ENCODE measurements at regions not wholly inside any gene's neighbourhood (a gene's known extent, or its start where the extent isn't known, plus 50 kb on each side); places are given as distances from the start of the nearest gene placed in this dataset.

DNA sequence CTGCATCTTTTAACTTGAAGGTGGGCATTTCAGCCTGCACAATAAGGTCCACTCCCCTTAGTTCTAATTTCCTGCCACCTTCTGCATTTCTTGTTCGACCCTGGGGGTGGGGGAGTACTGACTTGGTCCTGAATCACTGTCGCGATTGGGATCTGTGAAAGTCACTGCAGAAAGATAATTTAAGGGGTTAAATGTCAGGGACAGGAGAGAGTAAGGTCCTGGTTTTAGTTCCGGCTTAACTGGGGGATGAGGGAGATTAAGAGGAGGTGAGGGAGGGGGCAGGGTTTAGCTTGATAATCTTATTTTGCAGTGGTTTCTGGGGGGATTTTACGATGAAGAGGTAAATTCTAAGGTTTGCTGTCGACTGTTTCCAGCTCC, 128.1 kb downstream of the MRPS6 start:
- H3K27ac ChIP-seq, result peak overlapping the region; percentile 64 to 79 (median 66)
- H3K4me1 ChIP-seq, result peaks cover 6 to 52% (median 15%) of the 10 kb centered on the region in 4 donors
- peak overlapping the region in 3 of 4 donors; percentile 18 to 53 (median 36) for H3K4me3 ChIP-seq
- no peaks in the 10 kb centered on the region for H3K9me3 ChIP-seq
- TF ChIP-seq EP300 (IDR thresholded peaks at IDR 0.05; ENCODE audit: low read depth) (no peak), POLR2A (IDR thresholded peaks at IDR 0.05) (no peak), POLR2AphosphoS5 (IDR thresholded peaks at IDR 0.05) (no peak)
- TF ChIP-seq, protein P1, sequence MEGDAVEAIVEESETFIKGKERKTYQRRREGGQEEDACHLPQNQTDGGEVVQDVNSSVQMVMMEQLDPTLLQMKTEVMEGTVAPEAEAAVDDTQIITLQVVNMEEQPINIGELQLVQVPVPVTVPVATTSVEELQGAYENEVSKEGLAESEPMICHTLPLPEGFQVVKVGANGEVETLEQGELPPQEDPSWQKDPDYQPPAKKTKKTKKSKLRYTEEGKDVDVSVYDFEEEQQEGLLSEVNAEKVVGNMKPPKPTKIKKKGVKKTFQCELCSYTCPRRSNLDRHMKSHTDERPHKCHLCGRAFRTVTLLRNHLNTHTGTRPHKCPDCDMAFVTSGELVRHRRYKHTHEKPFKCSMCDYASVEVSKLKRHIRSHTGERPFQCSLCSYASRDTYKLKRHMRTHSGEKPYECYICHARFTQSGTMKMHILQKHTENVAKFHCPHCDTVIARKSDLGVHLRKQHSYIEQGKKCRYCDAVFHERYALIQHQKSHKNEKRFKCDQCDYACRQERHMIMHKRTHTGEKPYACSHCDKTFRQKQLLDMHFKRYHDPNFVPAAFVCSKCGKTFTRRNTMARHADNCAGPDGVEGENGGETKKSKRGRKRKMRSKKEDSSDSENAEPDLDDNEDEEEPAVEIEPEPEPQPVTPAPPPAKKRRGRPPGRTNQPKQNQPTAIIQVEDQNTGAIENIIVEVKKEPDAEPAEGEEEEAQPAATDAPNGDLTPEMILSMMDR (IDR thresholded peaks at IDR 0.05), result no peak
- in situ Hi-C loops (cut with MboI; ENCODE audit: low pct_ligation_motif_present in 1 of 4, low pct_unique_long_range_greater_than_20kb in 1 of 4, low sequenced_read_pairs in 3 of 4) (loop anchor here in 2 of 4 donors (10.0 to 25.0 kb wide), 2 partner anchors 264 to 277 kb away; no protein-coding TSS in a partner anchor), intact Hi-C loops (cut with DNase I; ENCODE audit: low total_unique reads) (loop anchor here (5.0 kb wide), 3 partner anchors 69 to 259 kb away; no protein-coding TSS in a partner anchor)
- no peak for DNase-seq
- H3K27me3 ChIP-seq, result no peaks in the 10 kb centered on the region
- 18% methylated on average over 6 of the region's 6 CpGs; no CpG with 5 or more reads in 1 of the 2 donors for WGBS, 2 donors (ENCODE audit: low coverage in 1 of 2)
- no peaks in the 10 kb centered on the region for H3K36me3 ChIP-seq

DNA sequence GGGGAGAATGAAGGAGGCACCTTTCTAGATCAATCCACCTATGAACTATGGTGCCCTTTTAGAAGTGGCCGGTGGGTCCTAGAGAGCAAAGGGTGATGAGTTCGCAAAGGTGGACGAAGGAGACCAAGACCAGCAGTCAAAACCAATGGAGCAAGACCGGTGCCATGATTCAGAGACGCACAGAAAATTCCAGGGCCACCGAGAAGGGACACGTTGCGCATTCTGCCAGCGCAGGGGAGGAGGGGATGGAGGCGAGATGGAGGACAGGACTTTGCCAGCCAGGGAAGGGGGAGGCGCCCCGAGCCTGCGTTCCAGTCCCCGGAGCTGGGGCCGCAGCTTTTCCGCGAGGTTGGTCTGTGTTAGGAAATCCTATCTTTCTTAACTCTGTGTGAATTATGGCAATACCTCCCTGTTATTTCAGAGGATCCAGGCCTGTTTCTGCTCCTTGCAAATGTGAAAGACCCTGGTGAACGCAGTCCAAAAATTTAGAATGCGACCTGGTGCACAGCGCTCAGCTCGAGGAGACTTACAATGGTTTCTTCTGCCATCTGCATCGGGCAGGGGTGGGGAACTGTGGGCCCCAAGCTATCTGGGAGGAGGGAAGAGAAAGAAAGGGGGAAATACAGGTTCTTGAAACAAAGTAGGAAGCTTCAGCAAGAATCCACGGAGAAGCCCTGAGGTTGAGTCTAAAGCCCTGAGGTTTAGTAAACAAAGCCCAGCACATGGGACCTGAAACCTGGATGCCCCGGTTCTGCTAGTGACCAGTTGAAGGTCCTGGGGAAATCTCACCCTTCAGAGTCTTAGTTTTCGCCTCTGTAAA, 129.4 kb downstream of the MRPS6 start:
- Histone ChIP-seq H3K27me3 (no peaks in the 10 kb centered on the region), H3K4me3 (peak overlapping the region in 1 of 4 donors; percentile 53), H3K9me3 (no peaks in the 10 kb centered on the region), H3K4me1 (peaks cover 6 to 52% (median 15%) of the 10 kb centered on the region in 4 donors), H3K27ac (peak overlapping the region; percentile 64 to 79 (median 66)), H3K36me3 (no peaks in the 10 kb centered on the region)
- in situ Hi-C loops (cut with MboI; ENCODE audit: low pct_ligation_motif_present in 1 of 4, low pct_unique_long_range_greater_than_20kb in 1 of 4, low sequenced_read_pairs in 3 of 4) (loop anchor here in 2 of 4 donors (10.0 to 25.0 kb wide), 2 partner anchors 265 to 278 kb away; no protein-coding TSS in a partner anchor), intact Hi-C loops (cut with DNase I; ENCODE audit: low total_unique reads) (loop anchor here (2.0 to 5.0 kb wide), 4 partner anchors 70 to 260 kb away; no protein-coding TSS in a partner anchor)
- DNase-seq, result peak; percentile 23
- TF ChIP-seq POLR2A (IDR thresholded peaks at IDR 0.05) (no peak), EP300 (IDR thresholded peaks at IDR 0.05; ENCODE audit: low read depth) (no peak), POLR2AphosphoS5 (IDR thresholded peaks at IDR 0.05) (no peak)
- TF ChIP-seq, protein P1 (IDR thresholded peaks at IDR 0.05), result no peak
- 68 to 74% methylated on average over 13 to 25 of the region's 25 CpGs for WGBS, 2 donors (ENCODE audit: low coverage in 1 of 2)

DNA sequence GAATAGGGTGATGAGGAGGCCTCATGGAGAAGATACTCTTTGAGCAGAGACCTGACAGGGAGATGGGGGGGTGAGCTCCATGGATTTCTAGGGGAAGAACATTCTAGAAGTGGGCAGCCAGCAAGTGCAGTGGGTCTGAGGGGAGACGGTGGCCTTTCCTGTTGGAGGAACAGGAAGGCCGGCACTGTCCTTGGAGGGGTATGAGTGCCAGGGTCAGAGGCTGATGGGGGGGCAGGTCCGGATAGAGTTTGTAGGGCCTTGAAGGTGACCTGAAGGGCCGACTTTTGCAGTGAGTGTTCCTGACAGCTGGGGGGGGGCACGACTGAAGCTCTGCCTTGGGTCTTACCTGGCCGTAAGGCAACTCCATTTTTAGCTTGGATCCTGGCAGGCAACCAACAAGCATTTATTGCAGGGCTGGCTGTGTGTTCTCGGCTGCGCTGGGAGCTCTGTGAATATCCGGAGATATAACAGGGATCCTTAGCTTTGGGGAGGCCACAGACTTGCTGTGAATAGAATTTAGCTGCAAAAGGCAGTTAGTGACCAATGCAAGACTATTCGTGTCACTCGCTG, 130.6 kb downstream of the MRPS6 start:
- intact Hi-C loops (cut with DNase I; ENCODE audit: low total_unique reads), result loop anchor here (2.0 to 5.0 kb wide), 4 partner anchors 72 to 262 kb away; no protein-coding TSS in a partner anchor
- TF ChIP-seq EP300 (IDR thresholded peaks at IDR 0.05; ENCODE audit: low read depth), result no peak
- TF ChIP-seq POLR2A (IDR thresholded peaks at IDR 0.05), result no peak
- no peak for TF ChIP-seq POLR2AphosphoS5 (IDR thresholded peaks at IDR 0.05)
- TF ChIP-seq, protein P1 (IDR thresholded peaks at IDR 0.05), result no peak
- DNase-seq, result peak; percentile 31
- 71 to 90% methylated on average over 2 to 11 of the region's 11 CpGs for WGBS, 2 donors (ENCODE audit: low coverage in 1 of 2)
- in situ Hi-C loops (cut with MboI; ENCODE audit: low pct_ligation_motif_present in 1 of 4, low pct_unique_long_range_greater_than_20kb in 1 of 4, low sequenced_read_pairs in 3 of 4), result loop anchor here in 2 of 4 donors (10.0 to 25.0 kb wide), 2 partner anchors 267 to 279 kb away; no protein-coding TSS in a partner anchor
- no peak overlapping the region for H3K4me3 ChIP-seq
- H3K27me3 ChIP-seq, result no peaks in the 10 kb centered on the region
- H3K4me1 ChIP-seq, result peaks cover 6 to 52% (median 15%) of the 10 kb centered on the region in 4 donors
- no peaks in the 10 kb centered on the region for H3K36me3 ChIP-seq
- no peaks in the 10 kb centered on the region for H3K9me3 ChIP-seq
- H3K27ac ChIP-seq, result peak overlapping the region; percentile 64 to 79 (median 66)
